NOMO-1 treated with dmso at 0.1 percent for 144 hours (cell line): ENCODE measurements at regions not wholly inside any gene's neighbourhood (a gene's known extent, or its start where the extent isn't known, plus 50 kb on each side); places are given as distances from the start of the nearest gene placed in this dataset.

ENCODE experiments used
- DNase-seq: peaks from one replicate; lab custom pipeline; 2025; ENCODE audit not compliant: unreplicated experiment; lab: John Stamatoyannopoulos, UW

DNA sequence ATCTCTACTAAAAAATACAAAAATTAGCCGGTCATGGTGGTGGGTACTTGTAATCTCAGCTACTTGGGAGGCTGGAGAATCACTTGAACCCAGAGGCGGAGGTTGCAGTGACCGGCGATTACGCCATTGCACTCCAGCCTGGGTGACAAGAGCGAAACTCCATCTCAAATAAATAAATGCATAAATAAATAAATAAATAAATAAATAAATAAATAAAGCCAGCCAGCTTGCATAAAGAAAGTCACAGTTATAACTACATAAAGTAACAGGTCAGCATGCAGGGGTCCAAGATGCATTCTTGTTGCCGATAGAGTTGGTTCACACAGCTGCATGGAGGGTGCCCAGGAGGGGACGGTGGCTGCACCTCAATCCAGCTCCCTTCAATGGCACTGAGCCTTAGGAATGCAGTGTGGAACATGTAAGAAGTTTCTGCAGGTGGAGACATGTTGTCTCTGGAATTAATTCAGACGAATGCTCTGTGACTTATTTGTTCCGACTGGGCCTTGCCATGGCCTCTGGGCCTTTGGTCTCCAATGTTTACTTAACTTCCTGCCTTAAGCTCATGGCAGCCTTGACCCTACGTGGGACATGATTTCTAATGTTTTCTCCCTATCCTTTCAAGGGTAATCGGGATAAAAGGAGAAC is 159.6 kb upstream of the PRKCQ start:
- DNase-seq, result no peak

- DNase-seq, result no peak
These were observed 158.2 kb upstream of the PRKCQ start for GRCh38 chr10:6738112-6738768.

DNA sequence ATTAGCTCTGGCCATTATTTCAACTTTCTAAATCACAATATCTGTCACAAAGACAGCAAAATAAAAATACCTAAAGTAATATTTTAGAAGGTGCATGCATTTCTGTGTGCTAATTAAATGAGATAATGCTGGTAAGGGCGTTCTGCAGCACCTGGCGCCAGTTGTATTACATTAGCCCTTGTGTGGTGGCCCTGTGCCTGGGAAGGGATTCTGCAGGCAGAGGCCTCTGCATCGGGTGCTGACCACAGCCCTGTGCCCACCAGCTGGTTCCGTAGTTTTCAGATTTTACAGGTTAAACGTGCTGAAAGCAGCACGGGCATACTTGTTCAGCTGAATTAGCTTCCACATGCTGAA is 157.7 kb upstream of the PRKCQ start:
- DNase-seq, result no peak

DNA sequence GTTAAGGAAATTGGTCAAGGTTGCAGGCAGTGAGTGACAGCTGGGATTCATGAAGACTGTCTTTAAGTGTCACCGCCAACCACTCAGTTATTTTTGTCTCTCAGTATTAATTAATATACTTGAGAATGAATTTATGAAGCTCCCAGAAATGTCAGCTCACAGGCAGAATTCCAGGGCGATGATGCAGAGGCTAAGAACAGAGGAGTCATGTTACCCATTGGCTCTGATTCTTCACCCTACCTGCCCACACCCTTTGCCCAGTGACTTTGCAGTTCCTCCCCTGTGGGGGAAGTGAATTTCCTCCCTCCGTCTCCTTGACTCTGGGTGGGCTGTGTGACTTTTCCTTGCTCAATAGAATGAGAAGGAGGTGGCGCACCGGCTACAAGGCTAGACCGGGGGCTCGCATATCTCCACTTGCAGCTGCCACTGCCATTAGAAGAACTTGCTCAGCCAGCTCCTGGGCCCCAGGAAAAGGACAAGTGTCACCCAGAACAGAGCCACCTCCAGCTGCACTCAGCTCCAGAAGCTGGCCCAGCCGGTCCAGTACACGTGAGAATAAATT is 157.1 kb upstream of the PRKCQ start:
- DNase-seq, result no peak

GRCh38 chr10:6734286-6734685 is 154.2 kb upstream of the PRKCQ start:
- no peak for DNase-seq

- no peak for DNase-seq
These were observed 149.8 kb upstream of the PRKCQ start for GRCh38 chr10:6729861-6730344.

GRCh38 chr10:6729071-6729774 is 149.1 kb upstream of the PRKCQ start:
- no peak for DNase-seq

- DNase-seq, result no peak
These were observed 146.8 kb upstream of the PRKCQ start for GRCh38 chr10:6726924-6727323.

- no peak for DNase-seq
These were observed 142.5 kb upstream of the PRKCQ start for GRCh38 chr10:6722616-6723004.

GRCh38 chr10:6721964-6722615 is 142.0 kb upstream of the PRKCQ start:
- DNase-seq, result no peak

- no peak for DNase-seq
These were observed 141.4 kb upstream of the PRKCQ start for GRCh38 chr10:6721480-6721879.

GRCh38 chr10:6719561-6719960 is 139.5 kb upstream of the PRKCQ start:
- DNase-seq, result no peak

- DNase-seq, result no peak
These were observed 138.5 kb upstream of the PRKCQ start for GRCh38 chr10:6718550-6718949.

- DNase-seq, result no peak
These were observed 136.4 kb upstream of the PRKCQ start for GRCh38 chr10:6716516-6716915.

DNA sequence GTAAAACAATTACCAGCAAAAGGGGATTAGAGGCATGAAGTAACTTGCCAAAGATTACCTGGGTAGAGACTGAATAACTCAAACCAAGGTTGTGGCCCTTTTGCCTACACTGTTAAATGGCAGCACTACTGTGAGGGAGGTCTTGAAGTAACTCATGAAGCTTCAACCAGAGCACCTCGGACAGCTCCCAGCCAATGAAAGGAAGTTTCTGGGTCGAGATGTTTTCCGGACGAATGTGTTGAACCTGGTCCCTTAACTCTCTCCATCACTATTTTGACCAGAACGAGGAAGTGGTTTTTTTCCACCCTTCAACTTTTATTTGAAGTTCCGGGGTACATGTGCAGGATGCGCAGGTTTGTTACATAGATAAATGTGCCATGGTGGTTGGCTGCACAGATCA is 133.6 kb upstream of the PRKCQ start:
- no peak for DNase-seq

- no peak for DNase-seq
These were observed 133.0 kb upstream of the PRKCQ start for GRCh38 chr10:6713120-6713519.

DNA sequence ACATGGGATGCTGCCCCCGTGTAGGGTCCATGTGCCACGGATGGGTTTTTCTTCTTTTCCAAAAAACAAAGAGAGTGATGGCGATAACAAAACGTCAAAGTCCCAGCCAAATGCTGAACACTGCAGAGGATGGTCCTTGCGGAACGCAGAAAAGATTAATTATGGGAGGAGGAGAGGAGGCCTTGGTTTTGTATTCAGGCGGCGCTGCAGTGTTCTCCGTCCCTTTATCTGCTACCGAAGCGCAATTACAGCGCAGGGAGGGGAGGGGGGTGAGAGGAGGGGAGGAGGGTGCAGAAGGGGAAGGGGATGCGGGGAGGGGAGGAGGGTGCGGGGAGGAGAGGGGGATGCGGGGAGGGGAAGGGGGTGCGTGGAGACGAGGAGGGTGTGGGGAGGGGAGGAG is 131.8 kb upstream of the PRKCQ start:
- no peak for DNase-seq

- no peak for DNase-seq
These were observed 131.3 kb upstream of the PRKCQ start for GRCh38 chr10:6711408-6711841.

DNA sequence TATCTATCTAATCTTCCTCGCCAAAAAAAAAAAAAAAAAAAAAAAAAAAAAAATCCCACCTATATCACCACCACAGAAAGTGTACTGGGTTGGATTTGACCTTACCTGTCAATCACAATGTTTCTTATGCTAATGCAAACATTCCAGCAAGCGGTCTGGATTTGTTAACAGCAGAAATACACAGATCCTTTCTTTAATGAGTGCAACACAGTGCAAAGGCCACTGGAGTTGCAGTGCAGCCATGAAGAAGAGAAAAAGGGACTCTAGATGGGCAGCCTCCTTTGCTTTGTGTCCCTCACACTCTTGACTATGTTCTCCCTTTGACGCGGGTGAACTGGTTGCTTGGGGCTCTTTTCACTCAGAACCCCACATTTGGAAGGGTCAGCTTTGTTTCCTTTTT is 127.3 kb upstream of the PRKCQ start:
- DNase-seq, result no peak

- no peak for DNase-seq
These were observed 126.6 kb upstream of the PRKCQ start for GRCh38 chr10:6706725-6707124.

GRCh38 chr10:6704896-6705295 is 124.8 kb upstream of the PRKCQ start:
- no peak for DNase-seq
